ENCODE measurements at regions not wholly inside any gene's neighbourhood (a gene's known extent, or its start where the extent isn't known, plus 50 kb on each side); places are given as distances from the start of the nearest gene placed in this dataset.
A peak's percentile ranks its signal among the peaks of the same experiment; 100 is the strongest.

GRCh38 chr9:126225611-126226609, 100.7 kb upstream of the MVB12B start:
- DNase-seq, result no peak

GRCh38 chr9:126226991-126227936, 99.4 kb upstream of the MVB12B start:
- no peak for DNase-seq

DNA sequence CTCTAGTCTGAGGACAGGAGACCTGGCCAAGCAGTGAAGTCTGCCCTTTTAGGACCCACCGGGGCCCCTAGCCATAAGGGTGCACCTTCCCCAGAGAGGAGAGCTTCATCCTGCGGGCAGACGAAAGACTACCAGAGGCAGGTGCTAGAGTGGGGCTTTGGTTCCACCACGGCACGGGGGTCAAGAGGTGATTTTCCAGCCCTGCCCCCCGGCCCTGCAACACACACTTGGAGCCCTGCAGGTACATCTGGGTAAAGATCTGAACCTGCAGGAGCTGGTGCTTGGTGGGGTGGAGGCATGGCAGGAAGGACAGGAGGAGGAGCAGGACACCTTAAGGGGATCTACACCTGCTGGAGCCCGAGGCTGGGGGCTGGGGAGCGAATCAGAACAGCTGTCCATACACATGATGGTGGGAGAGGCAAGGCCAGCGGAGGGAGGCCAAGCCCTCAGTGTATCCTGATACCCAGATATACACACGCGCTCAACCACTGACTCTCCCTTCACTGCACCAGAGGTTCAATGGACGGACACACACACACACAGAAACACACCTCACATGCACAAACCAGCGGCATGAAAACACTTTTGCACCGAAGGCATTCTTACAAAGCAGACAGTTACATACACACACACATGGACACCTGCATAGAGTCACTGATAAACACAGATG, 98.4 kb upstream of the MVB12B start:
- no peak for DNase-seq

GRCh38 chr9:126228781-126229444, 97.7 kb upstream of the MVB12B start:
- peak; percentile 76 to 86 (median 84) for DNase-seq

DNA sequence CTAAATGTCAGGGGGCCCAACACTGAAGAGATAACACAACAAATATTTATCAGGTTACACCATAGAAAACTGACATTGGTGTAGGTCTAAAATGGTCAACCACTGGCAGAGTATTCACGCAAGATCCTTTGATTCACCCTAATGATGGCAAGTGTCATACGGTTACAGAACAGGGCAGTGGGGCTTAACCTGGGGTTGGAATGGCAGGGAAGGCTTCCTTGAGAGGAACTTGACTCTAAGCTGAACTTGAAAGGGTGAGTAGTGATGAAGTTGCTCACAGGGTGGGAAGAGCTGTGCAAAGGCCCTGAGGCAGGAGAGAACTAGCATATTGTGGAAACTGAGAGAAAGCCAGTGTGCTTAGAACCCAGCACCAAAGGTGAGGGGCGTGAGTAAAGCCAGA, 97.1 kb upstream of the MVB12B start:
- no peak for DNase-seq

- no peak for DNase-seq
These were observed 95.9 kb upstream of the MVB12B start for GRCh38 chr9:126230692-126231091.

DNA sequence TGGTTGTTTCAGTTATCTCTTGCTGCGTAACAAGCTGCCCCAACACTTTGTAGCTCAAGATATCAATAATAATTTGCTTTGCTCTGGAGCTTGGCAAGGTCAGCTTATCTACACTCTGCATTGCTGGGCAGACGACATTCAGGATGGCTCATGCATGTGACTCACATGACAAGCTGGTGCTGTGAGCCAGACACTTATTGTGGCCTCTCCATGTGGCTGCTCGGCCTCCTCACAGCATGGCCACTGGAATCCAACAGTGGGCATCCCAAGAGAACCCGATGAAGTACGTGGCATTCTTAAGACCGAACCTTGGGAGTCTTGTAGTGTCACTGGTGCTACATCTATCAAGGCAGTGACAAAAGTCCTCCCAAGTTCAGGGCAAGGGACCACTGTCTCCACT, 94.2 kb upstream of the MVB12B start:
- no peak for DNase-seq

GRCh38 chr9:126233175-126233574, 93.5 kb upstream of the MVB12B start:
- no peak for DNase-seq

DNA sequence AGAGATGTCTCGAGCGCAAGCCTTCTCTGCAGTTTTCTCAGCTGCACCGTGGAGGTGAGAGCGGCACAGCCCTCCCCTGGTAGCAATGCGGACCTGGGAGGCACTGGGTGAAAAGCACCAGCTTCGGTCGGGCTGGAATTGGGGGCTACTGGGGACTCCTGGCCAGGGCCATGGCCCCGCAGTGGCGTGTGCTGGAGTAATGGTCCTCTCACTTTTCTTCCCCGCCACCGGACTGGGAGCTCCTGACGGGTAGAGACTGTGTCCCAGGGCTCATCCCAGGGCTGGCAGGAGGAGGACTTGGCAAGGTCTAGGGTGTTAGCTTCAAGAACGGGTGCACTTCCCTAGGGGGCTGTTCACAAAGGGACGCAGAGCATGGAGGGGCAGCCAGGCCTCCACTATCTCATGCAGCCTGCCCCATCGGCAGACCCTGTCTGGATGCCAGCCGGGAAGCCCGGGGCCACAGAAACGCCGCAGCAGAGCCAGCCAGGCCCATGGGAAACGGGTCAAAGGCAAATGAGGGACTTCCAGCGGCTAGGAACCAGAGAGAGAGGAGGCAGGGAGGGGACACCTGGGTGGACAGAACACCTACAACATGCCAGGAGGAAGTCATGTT, 92.6 kb upstream of the MVB12B start:
- DNase-seq, result no peak

- no peak for DNase-seq
These were observed 91.8 kb upstream of the MVB12B start for GRCh38 chr9:126234681-126235335.

GRCh38 chr9:126235336-126236243, 91.0 kb upstream of the MVB12B start:
- no peak for DNase-seq

DNA sequence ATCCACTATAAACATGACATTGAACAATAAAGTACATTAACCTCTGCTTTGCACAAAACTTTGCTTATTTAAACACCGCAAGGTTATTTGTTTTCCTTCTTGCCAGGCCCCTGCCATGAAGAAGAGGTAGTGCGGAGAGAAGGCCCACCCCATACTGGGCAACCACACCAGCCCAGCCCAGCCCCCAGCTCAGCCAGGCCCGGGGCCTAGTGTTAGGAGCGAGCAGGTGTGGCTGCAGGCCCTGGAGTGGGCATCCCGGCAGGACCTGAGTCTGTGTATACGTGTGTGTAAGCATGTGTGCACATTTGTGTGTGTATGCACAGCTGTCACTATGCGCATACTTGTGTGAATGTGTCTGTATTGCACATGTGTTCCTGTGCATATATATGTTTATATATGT, 90.4 kb upstream of the MVB12B start:
- DNase-seq, result no peak

DNA sequence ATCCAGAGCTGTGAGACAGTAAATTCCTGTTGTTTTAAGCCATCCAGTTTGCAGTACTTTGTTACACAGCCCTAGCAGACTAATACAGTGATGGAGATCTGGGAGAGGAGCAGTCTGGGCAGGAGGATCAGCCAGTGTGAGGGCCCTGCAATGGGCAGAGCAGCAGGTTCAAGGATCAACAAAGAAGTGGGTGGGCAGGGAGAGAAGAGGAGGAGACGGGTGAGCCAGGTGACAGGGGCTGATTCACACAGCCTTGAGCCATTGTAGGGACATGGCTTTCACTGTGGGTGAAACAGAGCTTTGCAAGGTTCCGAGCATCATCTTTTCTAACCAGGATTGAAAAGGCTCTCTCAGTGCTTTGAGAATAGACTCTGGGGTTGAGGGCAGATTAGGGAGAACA, 88.2 kb upstream of the MVB12B start:
- DNase-seq, result no peak

- no peak for DNase-seq
These were observed 87.1 kb upstream of the MVB12B start for GRCh38 chr9:126239515-126239914.

DNA sequence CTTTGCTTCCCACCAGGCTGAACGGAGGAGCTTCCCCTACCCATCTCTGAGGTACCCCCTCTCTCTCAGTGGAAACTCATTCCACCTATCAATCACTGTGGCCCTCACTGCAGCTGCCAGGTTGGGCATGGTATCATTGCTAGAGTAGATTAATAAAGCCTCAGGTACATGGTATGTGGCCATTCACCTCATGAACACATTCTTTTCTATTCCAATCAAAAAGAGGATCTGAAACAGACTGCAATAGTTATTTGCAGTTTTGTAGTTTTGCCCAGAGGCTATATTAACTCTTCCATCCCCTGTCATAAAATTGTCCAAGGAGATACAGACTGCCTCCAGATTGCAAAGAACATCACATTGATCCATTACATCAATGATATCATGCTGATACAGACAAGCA, 85.8 kb upstream of the MVB12B start:
- DNase-seq, result no peak

GRCh38 chr9:126248680-126249079, 77.9 kb upstream of the MVB12B start:
- DNase-seq, result peak in 3 of 4 experiments; percentile 5 to 15 (median 11)

DNA sequence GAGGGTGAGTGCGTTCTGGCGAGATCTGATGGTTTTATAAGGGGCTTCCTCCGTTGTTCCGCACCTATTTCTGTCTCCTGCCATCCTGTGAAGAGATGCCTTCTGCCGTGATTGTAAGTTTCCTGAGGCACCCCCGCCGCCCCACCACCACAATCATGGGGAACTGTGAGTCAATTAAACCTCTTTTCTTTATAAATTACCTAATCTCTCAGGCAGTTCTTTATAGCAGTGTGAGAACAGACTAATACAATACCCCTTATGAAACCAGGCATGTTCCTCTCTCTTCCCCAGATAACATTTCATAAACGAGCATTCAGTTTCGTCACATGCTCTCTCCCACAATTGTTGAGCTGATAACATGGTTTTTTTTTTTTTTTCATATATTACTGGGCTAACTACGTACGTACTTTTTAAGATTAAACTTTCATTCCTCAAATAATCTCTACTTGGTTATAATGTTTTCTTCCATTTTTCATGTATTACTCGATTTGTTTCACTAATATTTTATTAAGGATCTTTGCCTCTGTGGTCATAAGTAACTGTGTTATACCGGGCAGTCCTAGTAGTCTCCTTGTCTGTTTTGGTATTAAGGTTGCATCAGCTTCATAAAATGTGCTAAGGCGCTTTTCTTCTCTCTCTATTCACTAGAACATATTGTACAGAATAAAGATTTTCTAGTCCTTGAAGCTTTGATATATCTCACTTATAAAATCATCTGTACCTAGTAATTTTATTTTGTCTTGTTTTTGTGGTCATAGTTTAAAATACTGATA, 64.9 kb upstream of the MVB12B start:
- no peak for DNase-seq

DNA sequence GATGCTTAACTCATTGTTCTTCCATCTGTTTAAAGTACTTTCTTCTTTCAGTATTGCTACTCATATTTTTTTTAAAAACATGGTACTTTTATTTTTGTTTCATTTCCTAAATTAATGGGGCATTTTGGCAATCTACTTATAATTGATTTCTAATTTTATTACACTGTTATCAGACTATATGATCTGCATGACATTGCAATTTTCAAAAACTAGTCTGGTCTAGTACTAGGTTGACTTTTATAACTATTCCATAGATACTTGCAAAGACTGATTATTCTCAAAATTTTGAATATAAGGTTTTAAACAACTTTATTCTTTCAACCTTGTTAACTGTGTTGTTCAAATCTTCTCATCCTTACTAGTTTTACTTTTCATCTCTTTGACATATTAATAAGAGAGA, 63.9 kb upstream of the MVB12B start:
- no peak for DNase-seq

GRCh38 chr9:126270556-126270955, 56.1 kb upstream of the MVB12B start:
- DNase-seq, result no peak
